OCI-LY3 (cell line): ENCODE measurements at regions not wholly inside any gene's neighbourhood (a gene's known extent, or its start where the extent isn't known, plus 50 kb on each side); places are given as distances from the start of the nearest gene placed in this dataset.

Source experiments
- EZH2phosphoT487 ChIP-seq: fragments of 200-600 bp; shearing (Covaris generic); IDR thresholded peaks from 2 replicates; pipeline ENCODE4 v1.6.1; 2018; ENCODE audit warnings: antibody characterized with exemption, mixed run types, low read depth
- TF ChIP-seq, protein P1 (sequence below): fragments of 200-600, 300-600 bp; sonication (generic); IDR thresholded peaks from 2 replicates; pipeline ENCODE4 v1.5.1; 2014; ENCODE audit warnings: antibody characterized with exemption, low read length, low read depth

DNA sequence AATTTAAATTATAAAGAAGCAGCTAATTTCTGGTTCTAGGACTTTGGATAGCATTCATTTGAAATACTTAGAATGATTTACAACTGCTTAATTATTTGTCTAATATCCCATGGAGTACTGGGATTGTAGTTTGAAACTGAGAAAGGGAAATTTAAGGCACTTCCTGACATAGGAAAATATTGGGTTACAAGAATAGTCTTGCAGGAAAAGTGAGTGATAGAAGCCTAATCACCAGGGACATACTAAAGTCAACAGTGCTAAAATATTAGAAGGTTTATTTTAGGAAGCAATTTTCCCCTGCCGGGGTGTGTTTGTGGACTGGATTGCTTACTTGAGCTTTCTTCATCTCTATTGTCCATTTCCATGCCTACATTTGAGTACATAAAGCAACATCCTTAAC, 661.6 kb downstream of the ADGRL2 start:
- TF ChIP-seq, protein P1, sequence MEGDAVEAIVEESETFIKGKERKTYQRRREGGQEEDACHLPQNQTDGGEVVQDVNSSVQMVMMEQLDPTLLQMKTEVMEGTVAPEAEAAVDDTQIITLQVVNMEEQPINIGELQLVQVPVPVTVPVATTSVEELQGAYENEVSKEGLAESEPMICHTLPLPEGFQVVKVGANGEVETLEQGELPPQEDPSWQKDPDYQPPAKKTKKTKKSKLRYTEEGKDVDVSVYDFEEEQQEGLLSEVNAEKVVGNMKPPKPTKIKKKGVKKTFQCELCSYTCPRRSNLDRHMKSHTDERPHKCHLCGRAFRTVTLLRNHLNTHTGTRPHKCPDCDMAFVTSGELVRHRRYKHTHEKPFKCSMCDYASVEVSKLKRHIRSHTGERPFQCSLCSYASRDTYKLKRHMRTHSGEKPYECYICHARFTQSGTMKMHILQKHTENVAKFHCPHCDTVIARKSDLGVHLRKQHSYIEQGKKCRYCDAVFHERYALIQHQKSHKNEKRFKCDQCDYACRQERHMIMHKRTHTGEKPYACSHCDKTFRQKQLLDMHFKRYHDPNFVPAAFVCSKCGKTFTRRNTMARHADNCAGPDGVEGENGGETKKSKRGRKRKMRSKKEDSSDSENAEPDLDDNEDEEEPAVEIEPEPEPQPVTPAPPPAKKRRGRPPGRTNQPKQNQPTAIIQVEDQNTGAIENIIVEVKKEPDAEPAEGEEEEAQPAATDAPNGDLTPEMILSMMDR: no peak
- no peak for TF ChIP-seq EZH2phosphoT487
